K562 (cell line): ENCODE measurements at regions not wholly inside any gene's neighbourhood (a gene's known extent, or its start where the extent isn't known, plus 50 kb on each side); places are given as distances from the start of the nearest gene placed in this dataset.

Source experiments
- ATAC-seq: fragments of 200-7000 bp; cut with Tn5 transposase; 3 replicates; pipeline ENCODE4 v1.9.1; 2020; ENCODE audit warnings: moderate library complexity
- BruUV-seq: library from RNA; stranded (reverse); fragments of 400-500 nt; replicated peaks from 2 replicates; lab custom pipeline; 2021; lab: Mats Ljungman, UMichigan
- CTCF ChIA-PET: fragments of 300-600 bp; formaldehyde crosslinking; extraction: SDS; loops from one replicate; lab custom pipeline; 2021; ENCODE audit warnings: low intra/inter-chr PET ratio; lab: Yijun Ruan, JAX
- POLR2A ChIA-PET: fragments of 300-600, 350-650 bp; sonication (Branson Sonifier 250); formaldehyde crosslinking; extraction: SDS; loops from one replicate; lab custom pipeline; 2021; ENCODE audit warnings: antibody characterized with exemption, inconsistent platforms; lab: Yijun Ruan, JAX
- DNase-seq, 4 experiments: peaks; one replicate each; pipeline versions ENCODE4 v3.0.0 to v3.0.0-alpha.2; 2011 to 2018; ENCODE audit warnings: low spot score in 3 of 4, mixed read lengths in 3 of 4; ENCODE audit errors: extremely low read depth in 1 of 4
- FAIRE-seq: peaks from 2 replicates; lab custom pipeline; 2011; peaks lifted over from hg19 to GRCh38; lab: Jason Lieb, UNC
- H2AFZ ChIP-seq: 2 replicates; pipeline ENCODE4 v1.6.0; 2011; ENCODE audit warnings: low read depth, low read length, control low read depth, inconsistent platforms
- H3K27ac ChIP-seq: fragments of 200-600 bp; 3 replicates; pipeline ENCODE4 v1.8.0; 2011; ENCODE audit warnings: low read depth, mild to moderate bottlenecking, control low read depth, inconsistent platforms, low read length, moderate library complexity, mixed read lengths; ENCODE audit errors: extremely low read depth
- H3K27me3 ChIP-seq, 2 experiments: fragments of 300-600 bp in 1 of 2; 2 replicates in 1 of 2; 3 replicates in 1 of 2; pipeline versions ENCODE4 v1.6.0 to v1.8.0; 2011; ENCODE audit warnings: inconsistent platforms in 2 of 2, low read length in 2 of 2, mild to moderate bottlenecking in 1 of 2, mixed read lengths in 1 of 2, moderate library complexity in 1 of 2; ENCODE audit not compliant: control insufficient read depth in 2 of 2, insufficient read depth in 2 of 2
- H3K36me3 ChIP-seq: fragments of 300-600 bp; 3 replicates; pipeline ENCODE4 v1.8.0; 2011; ENCODE audit warnings: mild to moderate bottlenecking, low read length, inconsistent platforms; ENCODE audit not compliant: control insufficient read depth, insufficient read depth
- H3K4me1 ChIP-seq, 2 experiments: fragments of 200-600 bp in 1 of 2; replicated peaks in 1 of 2; 2 replicates in 1 of 2; 3 replicates in 1 of 2; pipeline versions ENCODE4 v1.5.1 to v1.8.0; 2011; ENCODE audit warnings: inconsistent platforms in 2 of 2, low read length in 2 of 2, mild to moderate bottlenecking in 1 of 2, mixed read lengths in 1 of 2, moderate library complexity in 1 of 2; ENCODE audit not compliant: control insufficient read depth in 2 of 2, insufficient read depth in 2 of 2
- H3K4me2 ChIP-seq: 2 replicates; pipeline ENCODE4 v1.6.1; 2011; ENCODE audit warnings: low read length, control low read depth, inconsistent platforms, mixed read lengths; ENCODE audit not compliant: insufficient read depth
- H3K4me3 ChIP-seq: fragments of 200-600 bp; sonication (generic), shearing (Covaris generic); 2 replicates; pipeline ENCODE4 v1.5.1; 2016; ENCODE audit warnings: control low read depth, inconsistent platforms
- H3K79me2 ChIP-seq: fragments of 200-600 bp; 3 replicates; pipeline ENCODE4 v1.8.0; 2011; ENCODE audit warnings: low read length, inconsistent platforms; ENCODE audit not compliant: control insufficient read depth, insufficient read depth
- H3K9ac ChIP-seq, 2 experiments: 2 replicates each; pipeline versions ENCODE4 v1.6.0 to v1.6.1; 2011; ENCODE audit warnings: low read depth in 2 of 2, low read length in 2 of 2, control low read depth in 1 of 2, inconsistent platforms in 1 of 2, mild to moderate bottlenecking in 1 of 2, mixed read lengths in 1 of 2; ENCODE audit not compliant: insufficient read depth in 1 of 2
- H3K9me1 ChIP-seq: one replicate; pipeline ENCODE4 v1.6.0; 2011; ENCODE audit warnings: inconsistent platforms, mild to moderate bottlenecking, low read length, moderate library complexity; ENCODE audit not compliant: control insufficient read depth, insufficient read depth
- H3K9me3 ChIP-seq: replicated peaks from 2 replicates; pipeline ENCODE4 v1.5.1; 2011; ENCODE audit warnings: low read depth, low read length, inconsistent platforms; ENCODE audit not compliant: control insufficient read depth, insufficient read depth
- H4K20me1 ChIP-seq: replicated peaks from 2 replicates; pipeline ENCODE4 v1.6.1; 2011; ENCODE audit warnings: low read length, inconsistent platforms, mixed read lengths; ENCODE audit not compliant: control insufficient read depth, insufficient read depth
- ATF7 ChIP-seq: fragments of 450-650 bp; IDR thresholded peaks from 2 replicates; pipeline ENCODE4 v1.7.1; 2014; ENCODE audit warnings: mild to moderate bottlenecking, moderate library complexity
- GATAD2B ChIP-seq: fragments of 450-650 bp; IDR thresholded peaks from 2 replicates; pipeline ENCODE4 v1.6.1; 2017; ENCODE audit warnings: mild to moderate bottlenecking, borderline replicate concordance
- HDAC1 ChIP-seq, 2 experiments: fragments of 450-650 bp; IDR thresholded peaks; 2 replicates each; pipeline ENCODE4 v1.6.1; 2016 to 2017; ENCODE audit warnings: inconsistent platforms in 1 of 2, mild to moderate bottlenecking in 1 of 2, moderate library complexity in 1 of 2
- HDAC6 ChIP-seq: IDR thresholded peaks from 2 replicates; pipeline ENCODE4 v1.6.1; 2012; ENCODE audit warnings: low read depth, mild to moderate bottlenecking, control low read depth, inconsistent platforms, low read length, moderate library complexity
- HDGF ChIP-seq: fragments of 450-650 bp; IDR thresholded peaks from 2 replicates; pipeline ENCODE4 v1.6.1; 2016
- MAFK ChIP-seq: IDR thresholded peaks from 2 replicates; pipeline ENCODE4 v1.6.1; 2011; ENCODE audit warnings: low read length, improper control_type of control experiment
- PTRF ChIP-seq: fragments of 450-650 bp; IDR thresholded peaks from 2 replicates; pipeline ENCODE4 v1.6.1; 2016; ENCODE audit warnings: mild to moderate bottlenecking, missing genetic modification characterization, missing compliant biosample characterization
- RERE ChIP-seq: sonication (generic); formaldehyde crosslinking; IDR thresholded peaks from 2 replicates; pipeline ENCODE4 v1.8.0; 2023; ENCODE audit warnings: missing genetic modification reagents, mild to moderate bottlenecking, borderline replicate concordance
- SMAD3 ChIP-seq: fragments of 450-650 bp; formaldehyde crosslinking; conservative IDR thresholded peaks from 2 replicates; pipeline ENCODE4 v1.4.0; 2020; ENCODE audit warnings: mild to moderate bottlenecking
- STAG1 ChIP-seq: sonication (generic); formaldehyde crosslinking; IDR thresholded peaks from 2 replicates; pipeline ENCODE4 v1.5.0; 2020; ENCODE audit warnings: missing genetic modification reagents, borderline replicate concordance
- ZBTB12 ChIP-seq: fragments of 250-450 bp; sonication (Bioruptor Pico); IDR thresholded peaks from 2 replicates; pipeline ENCODE4 v1.4.0; 2020
- WGBS: fragments of 100-300 bp; shearing (Covaris generic); methylation state at CpG from one replicate; pipeline ENCODE4 v1.1.6; 2016; ENCODE audit warnings: low coverage, mixed read lengths; ENCODE audit not compliant: insufficient coverage; ENCODE audit errors: missing lambda C conversion rate; 5-methylcytosine and 5-hydroxymethylcytosine counted together
- in situ Hi-C: fragments of 300-500 bp; cut with MboI; formaldehyde crosslinking; loops from 4 replicates; pipeline ENCODE4 v1.15.0; 2018; ENCODE audit warnings: inconsistent platforms, mixed read lengths
- intact Hi-C: fragments of 100-400 bp; cut with micrococcal nuclease; formaldehyde crosslinking; loops from 2 replicates; pipeline ENCODE4 v1.14.2; 2022

GRCh38 chr11:114826910-114827442 is 148.6 kb downstream of the NXPE2 start:
- Histone ChIP-seq H3K4me1 (no peaks in the 10 kb centered on the region), H4K20me1 (no peaks in the 10 kb centered on the region), H3K79me2 (no peaks in the 10 kb centered on the region), H3K9me3 (no peaks in the 10 kb centered on the region), H3K4me3 (no peak overlapping the region), H2AFZ (no peak overlapping the region), H3K36me3 (no peaks in the 10 kb centered on the region), H3K4me2 (no peak overlapping the region), H3K9ac (no peak overlapping the region), H3K27ac (no peak overlapping the region), H3K27me3 (no peaks in the 10 kb centered on the region), H3K9me1 (no peaks in the 10 kb centered on the region)
- CTCF ChIA-PET: no interaction called here
- TF ChIP-seq ZBTB12 (CRISPR knock-in tag): no peak
- ATAC-seq: no peak
- in situ Hi-C loops (no loop called here), intact Hi-C loops (no loop called here)
- POLR2A ChIA-PET: no interaction called here
- no TSS peak for BruUV-seq
- 2% methylated on average over 7 of the region's 7 CpGs for WGBS
- no peak for FAIRE-seq
- DNase-seq: no peak

DNA sequence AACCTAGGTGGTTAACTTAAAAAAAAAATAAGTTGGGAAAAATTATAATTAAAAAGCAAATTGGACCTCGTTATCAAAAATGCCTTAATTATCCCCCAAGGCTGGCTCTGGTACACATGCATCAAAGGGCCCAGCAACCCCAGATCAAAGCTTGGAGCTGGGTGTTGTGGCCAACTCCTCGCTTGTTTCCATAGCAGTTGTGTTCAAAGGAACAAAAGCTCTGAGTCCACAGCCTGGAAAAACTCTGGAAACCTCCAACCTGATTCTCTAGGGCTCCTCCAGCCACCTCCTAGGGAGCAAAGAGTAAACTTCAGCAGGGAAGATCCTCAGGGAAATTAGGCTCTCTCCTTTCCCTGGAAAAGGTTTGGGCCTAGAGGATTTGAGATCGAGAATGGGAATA is 149.4 kb downstream of the NXPE2 start:
- no peaks in the 10 kb centered on the region for H3K79me2 ChIP-seq
- ChIA-PET POLR2A (no interaction called here), CTCF (no interaction called here)
- no TSS peak for BruUV-seq
- H3K4me1 ChIP-seq: no peaks in the 10 kb centered on the region
- in situ Hi-C loops: no loop called here
- no peak for DNase-seq
- no peaks in the 10 kb centered on the region for H4K20me1 ChIP-seq
- H3K9me1 ChIP-seq: no peaks in the 10 kb centered on the region
- no peaks in the 10 kb centered on the region for H3K9me3 ChIP-seq
- no peak for FAIRE-seq
- H3K4me2 ChIP-seq: no peak overlapping the region
- H3K36me3 ChIP-seq: no peaks in the 10 kb centered on the region
- WGBS: 3% methylated on average over 3 of the region's 3 CpGs
- no peak overlapping the region for H3K27ac ChIP-seq
- H3K27me3 ChIP-seq: no peaks in the 10 kb centered on the region
- intact Hi-C loops: no loop called here
- H3K9ac ChIP-seq: no peak overlapping the region
- ATAC-seq: no peak
- H3K4me3 ChIP-seq: no peak overlapping the region
- no peak overlapping the region for H2AFZ ChIP-seq
- TF ChIP-seq MAFK (no peak), RERE (no peak), GATAD2B (no peak), SMAD3 (no peak), STAG1 (CRISPR knock-in tag) (no peak), HDAC6 (no peak), ATF7 (no peak), HDGF (no peak), HDAC1 (IDR thresholded peaks at IDR 0.05) (no peak), PTRF (no peak)
